Ascending aorta (tissue), 2 donors: ENCODE measurements at regions not wholly inside any gene's neighbourhood (a gene's known extent, or its start where the extent isn't known, plus 50 kb on each side); places are given as distances from the start of the nearest gene placed in this dataset.

Experiments used
- DNase-seq, 2 donors: peaks; one replicate each; pipeline ENCODE4 v3.0.0-alpha.2; 2019; ENCODE audit warnings: low spot score in 2 of 2
- H3K27ac ChIP-seq, 2 donors: fragments of 200-600 bp; sonication (generic); one replicate each; pipeline ENCODE4 v1.5.1; 2016 to 2017; ENCODE audit warnings: mild to moderate bottlenecking in 1 of 2
- H3K27me3 ChIP-seq: fragments of 200-600 bp; sonication (generic); one replicate; pipeline ENCODE4 v1.5.1; 2017
- H3K36me3 ChIP-seq, 2 donors: fragments of 200-600 bp; sonication (generic); one replicate each; pipeline ENCODE4 v1.5.1; 2016
- H3K4me1 ChIP-seq, 2 donors: fragments of 200-600 bp; sonication (generic); one replicate each; pipeline ENCODE4 v1.5.1; 2016 to 2017; ENCODE audit warnings: mild to moderate bottlenecking in 1 of 2
- H3K4me3 ChIP-seq, 2 donors: fragments of 200-600 bp; sonication (generic); one replicate each; pipeline ENCODE4 v1.5.1; 2016 to 2017; ENCODE audit warnings: mild to moderate bottlenecking in 1 of 2
- H3K9me3 ChIP-seq, 2 donors: fragments of 200-600 bp; sonication (generic); one replicate each; pipeline ENCODE4 v1.5.1; 2016
- CTCF ChIP-seq, 3 experiments: fragments of 200-600 bp in 2 of 3; fragments of 450-650 bp in 1 of 3; sonication (generic) in 2 of 3; IDR thresholded peaks; one replicate each; pipeline ENCODE4 v1.5.1; 2016 to 2019; ENCODE audit warnings: antibody characterized with exemption in 3 of 3, mild to moderate bottlenecking in 1 of 3, moderate library complexity in 1 of 3
- intact Hi-C: fragments of 100-400 bp; cut with DNase I; formaldehyde crosslinking; loops from one replicate; pipeline ENCODE4 v1.15.1; 2023

- H3K4me1 ChIP-seq = no peaks in the 10 kb centered on the region
- intact Hi-C loops = no loop called here
- no peak overlapping the region for H3K4me3 ChIP-seq
- TF ChIP-seq CTCF (IDR thresholded peaks at IDR 0.05) = no peak
- DNase-seq = no peak
- H3K27me3 ChIP-seq = no peaks in the 10 kb centered on the region
- H3K27ac ChIP-seq = no peak overlapping the region
- no peaks in the 10 kb centered on the region for H3K36me3 ChIP-seq
- H3K9me3 ChIP-seq = no peaks in the 10 kb centered on the region
Measured at GRCh38 chr12:127358888-127359287, 908.1 kb upstream of the TMEM132C start.

GRCh38 chr12:127360580-127360979 lies 906.4 kb upstream of the TMEM132C start:
- Histone ChIP-seq H3K27me3 (no peaks in the 10 kb centered on the region), H3K4me3 (no peak overlapping the region), H3K9me3 (no peaks in the 10 kb centered on the region), H3K27ac (no peak overlapping the region), H3K36me3 (no peaks in the 10 kb centered on the region), H3K4me1 (no peaks in the 10 kb centered on the region)
- DNase-seq = no peak
- intact Hi-C loops = no loop called here
- TF ChIP-seq CTCF (IDR thresholded peaks at IDR 0.05) = no peak

GRCh38 chr12:127362121-127362520 lies 904.8 kb upstream of the TMEM132C start:
- Histone ChIP-seq H3K4me1 (no peaks in the 10 kb centered on the region), H3K27me3 (no peaks in the 10 kb centered on the region), H3K27ac (no peak overlapping the region), H3K9me3 (no peaks in the 10 kb centered on the region), H3K4me3 (no peak overlapping the region), H3K36me3 (no peaks in the 10 kb centered on the region)
- no peak for DNase-seq
- intact Hi-C loops = no loop called here
- no peak for TF ChIP-seq CTCF (IDR thresholded peaks at IDR 0.05)

- Histone ChIP-seq H3K27ac (no peak overlapping the region), H3K4me1 (no peaks in the 10 kb centered on the region), H3K9me3 (no peaks in the 10 kb centered on the region), H3K36me3 (no peaks in the 10 kb centered on the region), H3K27me3 (no peaks in the 10 kb centered on the region), H3K4me3 (no peak overlapping the region)
- TF ChIP-seq CTCF (IDR thresholded peaks at IDR 0.05) = no peak
- no peak for DNase-seq
- intact Hi-C loops = no loop called here
Measured at GRCh38 chr12:127363392-127363791, 903.6 kb upstream of the TMEM132C start.

GRCh38 chr12:127373559-127373958 lies 893.4 kb upstream of the TMEM132C start:
- no peaks in the 10 kb centered on the region for H3K9me3 ChIP-seq
- no peak overlapping the region for H3K27ac ChIP-seq
- H3K4me1 ChIP-seq = no peaks in the 10 kb centered on the region
- H3K4me3 ChIP-seq = no peak overlapping the region
- no peak for DNase-seq
- no peak for TF ChIP-seq CTCF (IDR thresholded peaks at IDR 0.05)
- H3K36me3 ChIP-seq = no peaks in the 10 kb centered on the region
- intact Hi-C loops = no loop called here
- no peaks in the 10 kb centered on the region for H3K27me3 ChIP-seq

GRCh38 chr12:127374447-127374846 lies 892.5 kb upstream of the TMEM132C start:
- Histone ChIP-seq H3K27ac (no peak overlapping the region), H3K27me3 (no peaks in the 10 kb centered on the region), H3K4me3 (no peak overlapping the region), H3K4me1 (no peaks in the 10 kb centered on the region), H3K36me3 (no peaks in the 10 kb centered on the region), H3K9me3 (no peaks in the 10 kb centered on the region)
- no peak for TF ChIP-seq CTCF (IDR thresholded peaks at IDR 0.05)
- no peak for DNase-seq
- intact Hi-C loops = no loop called here
